ENCODE measurements at regions not wholly inside any gene's neighbourhood (a gene's known extent, or its start where the extent isn't known, plus 50 kb on each side); places are given as distances from the start of the nearest gene placed in this dataset.

GRCh38 chr2:15685143-15685542, 93.5 kb downstream of the DDX1 start:
- Histone ChIP-seq H3K9me3 (ENCODE audit: control insufficient read depth, insufficient read depth, low read length) (no peaks in the 10 kb centered on the region), H3K27me3 (ENCODE audit: control insufficient read depth, insufficient read depth, low read length) (no peaks in the 10 kb centered on the region), H3K4me1 (ENCODE audit: control insufficient read depth, insufficient read depth, low read length) (no peaks in the 10 kb centered on the region), H3K4me3 (ENCODE audit: low read length) (no peak overlapping the region), H3K27ac (ENCODE audit: low read length) (no peak overlapping the region), H3K36me3 (ENCODE audit: control insufficient read depth, insufficient read depth, low read length) (no peaks in the 10 kb centered on the region)
- intact Hi-C loops (cut with micrococcal nuclease): no loop called here
- Mint-ChIP-seq H3K4me1 (no peaks in the 10 kb centered on the region), H3K36me3 (no peaks in the 10 kb centered on the region), H3K9me3 (no peaks in the 10 kb centered on the region), H3K27me3 (ENCODE audit: low read depth in 2 of 2) (no peaks in the 10 kb centered on the region), H3K27ac (no peak overlapping the region), H3K4me3 (no peak overlapping the region)
- WGBS (ENCODE audit: insufficient coverage): 98% methylated on average over 9 of the region's 9 CpGs
- no peak for ATAC-seq
- no peak for TF ChIP-seq CTCF (IDR thresholded peaks at IDR 0.05)
- no peak for DNase-seq

- H3K27me3 Mint-ChIP-seq (ENCODE audit: low read depth in 2 of 2): no peaks in the 10 kb centered on the region
- H3K27ac Mint-ChIP-seq: no peak overlapping the region
- Histone ChIP-seq H3K9me3 (ENCODE audit: control insufficient read depth, insufficient read depth, low read length) (no peaks in the 10 kb centered on the region), H3K27ac (ENCODE audit: low read length) (no peak overlapping the region), H3K4me1 (ENCODE audit: control insufficient read depth, insufficient read depth, low read length) (no peaks in the 10 kb centered on the region), H3K27me3 (ENCODE audit: control insufficient read depth, insufficient read depth, low read length) (no peaks in the 10 kb centered on the region), H3K36me3 (ENCODE audit: control insufficient read depth, insufficient read depth, low read length) (no peaks in the 10 kb centered on the region), H3K4me3 (ENCODE audit: low read length) (no peak overlapping the region)
- no peaks in the 10 kb centered on the region for H3K9me3 Mint-ChIP-seq
- no peak for TF ChIP-seq CTCF (IDR thresholded peaks at IDR 0.05)
- intact Hi-C loops (cut with micrococcal nuclease): no loop called here
- DNase-seq: no peak
- WGBS (ENCODE audit: insufficient coverage): 84% methylated on average over 2 of the region's 2 CpGs
- no peaks in the 10 kb centered on the region for H3K4me1 Mint-ChIP-seq
- H3K4me3 Mint-ChIP-seq: no peak overlapping the region
- H3K36me3 Mint-ChIP-seq: no peaks in the 10 kb centered on the region
- no peak for ATAC-seq
Measured at GRCh38 chr2:15686643-15687042, 95.0 kb downstream of the DDX1 start.

GRCh38 chr2:15687243-15687642, 95.6 kb downstream of the DDX1 start:
- WGBS (ENCODE audit: insufficient coverage): 69% methylated on average over 1 of the region's 1 CpG
- Mint-ChIP-seq H3K4me1 (no peaks in the 10 kb centered on the region), H3K36me3 (no peaks in the 10 kb centered on the region), H3K27me3 (ENCODE audit: low read depth in 2 of 2) (no peaks in the 10 kb centered on the region), H3K27ac (no peak overlapping the region), H3K9me3 (no peaks in the 10 kb centered on the region), H3K4me3 (no peak overlapping the region)
- DNase-seq (no peak), ATAC-seq (no peak)
- Histone ChIP-seq H3K4me3 (ENCODE audit: low read length) (no peak overlapping the region), H3K27me3 (ENCODE audit: control insufficient read depth, insufficient read depth, low read length) (no peaks in the 10 kb centered on the region), H3K9me3 (ENCODE audit: control insufficient read depth, insufficient read depth, low read length) (no peaks in the 10 kb centered on the region), H3K36me3 (ENCODE audit: control insufficient read depth, insufficient read depth, low read length) (no peaks in the 10 kb centered on the region), H3K27ac (ENCODE audit: low read length) (no peak overlapping the region), H3K4me1 (ENCODE audit: control insufficient read depth, insufficient read depth, low read length) (no peaks in the 10 kb centered on the region)
- intact Hi-C loops (cut with micrococcal nuclease): no loop called here
- TF ChIP-seq CTCF (IDR thresholded peaks at IDR 0.05): no peak

- intact Hi-C loops (cut with micrococcal nuclease): no loop called here
- no peaks in the 10 kb centered on the region for H3K27me3 ChIP-seq (ENCODE audit: control insufficient read depth, insufficient read depth, low read length)
- no peaks in the 10 kb centered on the region for H3K27me3 Mint-ChIP-seq (ENCODE audit: low read depth in 2 of 2)
Measured at GRCh38 chr2:15687720-15688119, 96.1 kb downstream of the DDX1 start.

More at GRCh38 chr2:15687720-15688119, 96.1 kb downstream of the DDX1 start:
- WGBS (ENCODE audit: insufficient coverage): 92% methylated on average over 6 of the region's 6 CpGs
- ATAC-seq (no peak), DNase-seq (no peak)
- Mint-ChIP-seq H3K4me1 (no peaks in the 10 kb centered on the region), H3K36me3 (no peaks in the 10 kb centered on the region), H3K9me3 (no peaks in the 10 kb centered on the region), H3K27ac (no peak overlapping the region), H3K4me3 (no peak overlapping the region)
- Histone ChIP-seq H3K9me3 (ENCODE audit: control insufficient read depth, insufficient read depth, low read length) (no peaks in the 10 kb centered on the region), H3K27ac (ENCODE audit: low read length) (no peak overlapping the region), H3K4me1 (ENCODE audit: control insufficient read depth, insufficient read depth, low read length) (no peaks in the 10 kb centered on the region), H3K4me3 (ENCODE audit: low read length) (no peak overlapping the region), H3K36me3 (ENCODE audit: control insufficient read depth, insufficient read depth, low read length) (no peaks in the 10 kb centered on the region)
- no peak for TF ChIP-seq CTCF (IDR thresholded peaks at IDR 0.05)
